HepG2 (cell line): ENCODE measurements at regions not wholly inside any gene's neighbourhood (a gene's known extent, or its start where the extent isn't known, plus 50 kb on each side); places are given as distances from the start of the nearest gene placed in this dataset.
A peak's percentile ranks its signal among the peaks of the same experiment; 100 is the strongest.

Experiments used
- ATAC-seq: fragments of 200-7000 bp; cut with Tn5 transposase; 3 replicates; pipeline ENCODE4 v1.9.1; 2020; ENCODE audit warnings: mild to moderate bottlenecking, moderate library complexity
- BruUV-seq: library from RNA; stranded (reverse); fragments of 400-500 nt; replicated peaks from 2 replicates; lab custom pipeline; 2021; lab: Mats Ljungman, UMichigan
- CTCF ChIA-PET: fragments of 300-600 bp; formaldehyde crosslinking; extraction: SDS; loops from one replicate; lab custom pipeline; 2021; ENCODE audit warnings: low total read pairs, inconsistent platforms, low intra/inter-chr PET ratio; lab: Yijun Ruan, JAX
- POLR2A ChIA-PET: fragments of 350-600 bp; sonication (Branson Sonifier 250); formaldehyde crosslinking; loops from one replicate; lab custom pipeline; 2020; ENCODE audit warnings: antibody characterized with exemption, inconsistent platforms; lab: Yijun Ruan, JAX
- DNase-seq: peaks from one replicate; pipeline ENCODE4 v3.0.0-alpha.2; 2015; ENCODE audit warnings: low spot score
- FAIRE-seq: peaks from 3 replicates; lab custom pipeline; 2011; peaks lifted over from hg19 to GRCh38; lab: Jason Lieb, UNC
- H2AFZ ChIP-seq: one replicate; pipeline ENCODE4 v1.6.1; 2011; ENCODE audit warnings: low read length, inconsistent platforms
- H3K27ac ChIP-seq: fragments of 300-600 bp; 3 replicates; pipeline ENCODE4 v1.8.0; 2011; ENCODE audit warnings: mixed run types, mild to moderate bottlenecking, mixed read lengths, low read length, inconsistent platforms; ENCODE audit not compliant: insufficient read depth; ENCODE audit errors: extremely low read length
- H3K27me3 ChIP-seq, 2 experiments: fragments of 200-600 bp in 1 of 2; 2 replicates in 1 of 2; 3 replicates in 1 of 2; pipeline versions ENCODE4 v1.6.0 to v1.8.0; 2011; ENCODE audit warnings: low read length in 2 of 2, mild to moderate bottlenecking in 2 of 2, moderate library complexity in 2 of 2, inconsistent platforms in 1 of 2; ENCODE audit not compliant: insufficient read depth in 2 of 2, control insufficient read depth in 1 of 2
- H3K36me3 ChIP-seq, 2 experiments: fragments of 200-600 bp in 1 of 2; replicated peaks in 1 of 2; 2 replicates in 1 of 2; 3 replicates in 1 of 2; pipeline versions ENCODE4 v1.5.1 to v1.8.0; 2011; ENCODE audit warnings: low read length in 2 of 2, inconsistent platforms in 1 of 2; ENCODE audit not compliant: insufficient read depth in 2 of 2, control insufficient read depth in 1 of 2
- H3K4me1 ChIP-seq: 2 replicates; pipeline ENCODE4 v1.5.1; 2012; ENCODE audit warnings: low read length, inconsistent platforms; ENCODE audit not compliant: insufficient read depth
- H3K4me2 ChIP-seq: 2 replicates; pipeline ENCODE4 v1.6.0; 2011; ENCODE audit warnings: low read depth, low read length, inconsistent platforms
- H3K4me3 ChIP-seq, 3 experiments: fragments of 200-600 bp in 1 of 3; sonication (generic), shearing (Covaris generic) in 1 of 3; replicated peaks in 1 of 3; 2 replicates each; pipeline ENCODE4 v1.5.1; 2011 to 2016; ENCODE audit warnings: low read length in 3 of 3, inconsistent platforms in 2 of 3, low read depth in 2 of 3, mild to moderate bottlenecking in 2 of 3, control low read depth in 1 of 3, mixed read lengths in 1 of 3; ENCODE audit not compliant: insufficient read depth in 1 of 3
- H3K79me2 ChIP-seq: one replicate; pipeline ENCODE4 v1.6.1; 2011; ENCODE audit warnings: low read length, inconsistent platforms; ENCODE audit not compliant: insufficient read depth
- H3K9ac ChIP-seq: 2 replicates; pipeline ENCODE4 v1.6.0; 2011; ENCODE audit warnings: mild to moderate bottlenecking, low read depth, low read length, inconsistent platforms; ENCODE audit not compliant: insufficient read depth
- H3K9me3 ChIP-seq: 2 replicates; pipeline ENCODE4 v1.5.1; 2012; ENCODE audit warnings: mild to moderate bottlenecking, low read length
- H4K20me1 ChIP-seq: 2 replicates; pipeline ENCODE4 v1.6.0; 2011; ENCODE audit warnings: inconsistent platforms, mild to moderate bottlenecking, low read length, moderate library complexity; ENCODE audit not compliant: insufficient read depth
- CENPT ChIP-seq: sonication (generic); formaldehyde crosslinking; IDR thresholded peaks from 2 replicates; pipeline ENCODE4 v1.8.0; 2022; ENCODE audit warnings: low read depth, mild to moderate bottlenecking, moderate library complexity, missing genetic modification reagents
- ERF ChIP-seq: IDR thresholded peaks from 2 replicates; pipeline ENCODE4 v1.6.1; 2018; ENCODE audit warnings: missing biosample characterization, missing genetic modification reagents
- FOSL2 ChIP-seq: sonication (generic); formaldehyde crosslinking; IDR thresholded peaks from 2 replicates; pipeline ENCODE4 v1.4.0; 2020; ENCODE audit warnings: missing genetic modification reagents
- FOXA1 ChIP-seq, 2 experiments: fragments of 450-650 bp in 1 of 2; sonication (generic) in 1 of 2; formaldehyde crosslinking in 1 of 2; IDR thresholded peaks; 2 replicates each; pipeline versions ENCODE4 v1.4.0 to v1.6.1; 2016 to 2020; ENCODE audit warnings: missing genetic modification reagents in 1 of 2
- FOXO1 ChIP-seq: sonication (generic); formaldehyde crosslinking; IDR thresholded peaks from 2 replicates; pipeline ENCODE4 v1.4.0; 2020; ENCODE audit warnings: missing genetic modification reagents
- IRF2 ChIP-seq: IDR thresholded peaks from 2 replicates; pipeline ENCODE4 v1.6.1; 2018; ENCODE audit warnings: missing genetic modification reagents, missing compliant biosample characterization
- MIXL1 ChIP-seq: IDR thresholded peaks from 2 replicates; pipeline ENCODE4 v1.6.1; 2016
- MTA1 ChIP-seq: sonication (generic); formaldehyde crosslinking; IDR thresholded peaks from 2 replicates; pipeline ENCODE4 v1.4.0; 2020; ENCODE audit warnings: missing genetic modification reagents, mild to moderate bottlenecking, borderline replicate concordance
- NR2C2 ChIP-seq: sonication (generic); formaldehyde crosslinking; IDR thresholded peaks from 2 replicates; pipeline ENCODE4 v1.4.0; 2020; ENCODE audit warnings: missing genetic modification reagents, mild to moderate bottlenecking, moderate library complexity, borderline replicate concordance
- PPARG ChIP-seq: conservative IDR thresholded peaks from 2 replicates; pipeline ENCODE4 v1.6.1; 2016; ENCODE audit warnings: missing biosample characterization, missing genetic modification reagents
- RAD21 ChIP-seq: fragments of 450-650 bp; formaldehyde crosslinking; IDR thresholded peaks from 2 replicates; pipeline ENCODE4 v1.5.0; 2020; ENCODE audit warnings: mild to moderate bottlenecking
- REPIN1 ChIP-seq: sonication (generic); formaldehyde crosslinking; IDR thresholded peaks from 2 replicates; pipeline ENCODE4 v1.8.0; 2022; ENCODE audit warnings: missing genetic modification reagents, low read depth, mild to moderate bottlenecking, borderline replicate concordance
- RXRB ChIP-seq: IDR thresholded peaks from 2 replicates; pipeline ENCODE4 v1.6.1; 2016; ENCODE audit warnings: borderline replicate concordance, missing genetic modification reagents, missing compliant biosample characterization
- STAG1 ChIP-seq: sonication (generic); formaldehyde crosslinking; IDR thresholded peaks from 2 replicates; pipeline ENCODE4 v1.4.0; 2020; ENCODE audit warnings: missing genetic modification reagents
- STAT5B ChIP-seq: sonication (generic); formaldehyde crosslinking; IDR thresholded peaks from 2 replicates; pipeline ENCODE4 v1.4.0; 2020; ENCODE audit warnings: missing genetic modification reagents
- XRCC5 ChIP-seq: fragments of 200-400 bp; formaldehyde crosslinking; optimal IDR thresholded peaks from 2 replicates; pipeline ENCODE3; 2017; ENCODE audit warnings: mild to moderate bottlenecking, low read length
- ZBTB20 ChIP-seq: sonication (generic); formaldehyde crosslinking; IDR thresholded peaks from 2 replicates; pipeline ENCODE4 v1.8.1; 2023; ENCODE audit warnings: missing genetic modification reagents, low read depth, mild to moderate bottlenecking, borderline replicate concordance
- ZFP36 ChIP-seq: fragments of 150-350 bp; IDR thresholded peaks from 2 replicates; pipeline ENCODE4 v1.6.1; 2018; ENCODE audit warnings: borderline replicate concordance, low read length, low read depth; ENCODE audit not compliant: partially characterized antibody
- ZNF792 ChIP-seq: IDR thresholded peaks from 2 replicates; pipeline ENCODE4 v1.6.1; 2016
- WGBS: methylation state at CpG from one replicate; pipeline ENCODE4 v1.1.6; 2017; ENCODE audit warnings: low lambda C conversion rate; 5-methylcytosine and 5-hydroxymethylcytosine counted together
- in situ Hi-C: cut with HindIII; loops from 2 replicates; pipeline ENCODE4 v1.10.0; 2017; ENCODE audit warnings: low pct_unique_long_range_greater_than_20kb; ENCODE audit not compliant: extremely low pct_ligation_motif_present
- intact Hi-C: fragments of 100-400 bp; cut with micrococcal nuclease; formaldehyde crosslinking; loops from one replicate; pipeline ENCODE4 v1.10.0; 2022; ENCODE audit not compliant: unreplicated experiment
- TF ChIP-seq, protein P1 (sequence below): sonication (generic); formaldehyde crosslinking; IDR thresholded peaks from 2 replicates; pipeline ENCODE4 v1.4.0; 2020; ENCODE audit warnings: missing genetic modification reagents
- TF ChIP-seq, protein P2 (sequence below): sonication (generic); formaldehyde crosslinking; IDR thresholded peaks from 2 replicates; pipeline ENCODE4 v1.5.0; 2020; ENCODE audit warnings: mild to moderate bottlenecking, missing genetic modification reagents, moderate library complexity
- TF ChIP-seq, protein P3 (sequence below): sonication (generic); formaldehyde crosslinking; IDR thresholded peaks from 2 replicates; pipeline ENCODE4 v1.5.0; 2020; ENCODE audit warnings: missing genetic modification reagents

DNA sequence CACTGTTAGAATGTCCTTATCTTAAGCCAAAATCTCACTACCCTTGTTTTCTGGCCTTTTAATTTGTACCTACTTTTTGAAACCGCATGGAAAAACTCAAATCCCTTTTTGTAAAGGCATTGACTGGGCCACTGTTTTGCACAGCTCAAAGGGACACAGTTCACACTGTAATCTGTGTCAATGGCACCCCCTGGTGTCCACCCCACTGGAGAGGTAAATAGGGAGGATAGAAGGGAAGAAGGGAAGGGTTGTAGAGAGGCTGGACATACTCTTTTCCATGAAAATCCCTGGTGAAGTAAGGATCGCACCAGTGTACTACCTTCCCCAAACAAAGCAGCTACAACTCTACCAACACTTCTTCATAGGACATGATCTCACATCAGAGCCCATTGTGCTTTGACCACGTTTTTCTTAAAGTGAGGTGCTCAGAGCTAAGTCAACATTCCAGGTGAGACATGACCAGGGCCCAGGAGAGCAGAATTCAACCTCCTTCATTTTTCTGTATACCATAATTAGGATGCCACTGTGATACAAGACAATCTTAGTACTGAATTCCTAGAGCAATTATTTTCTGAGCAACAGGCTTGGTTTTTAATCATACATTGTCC is 92.4 kb upstream of the RMDN2 start:
- no peaks in the 10 kb centered on the region for H3K79me2 ChIP-seq
- ChIA-PET CTCF (interaction anchor here (0.8 to 2.9 kb wide), 4 partner anchors 415 to 489 kb away, joined by 3 to 35 read pairs (median 13); no protein-coding TSS in a partner anchor), POLR2A (interaction anchor here (1.3 kb wide), 1 partner anchor 437 kb away, joined by 3 read pairs; no protein-coding TSS in a partner anchor)
- H3K4me3 ChIP-seq: no peak overlapping the region
- BruUV-seq: no TSS peak
- no peaks in the 10 kb centered on the region for H3K36me3 ChIP-seq
- peaks cover 0 to 13% of the 10 kb centered on the region in 2 experiments; a peak in 2 of 5 replicates for H3K27me3 ChIP-seq
- WGBS: 0% methylated on average over 3 of the region's 3 CpGs
- H3K4me2 ChIP-seq: no peak overlapping the region
- FAIRE-seq (peak; percentile 81), ATAC-seq (peak; percentile 99), DNase-seq (peak; percentile 73)
- in situ Hi-C loops (loop anchor here (5.0 kb wide), 1 partner anchor 435 kb away; no protein-coding TSS in a partner anchor), intact Hi-C loops (loop anchor here (1.0 kb wide), 5 partner anchors 186 to 442 kb away; no protein-coding TSS in a partner anchor)
- H4K20me1 ChIP-seq: no peaks in the 10 kb centered on the region
- H3K27ac ChIP-seq: no peak overlapping the region
- no peaks in the 10 kb centered on the region for H3K9me3 ChIP-seq
- no peak overlapping the region for H3K9ac ChIP-seq
- H2AFZ ChIP-seq: no peak overlapping the region
- H3K4me1 ChIP-seq: peaks cover 7% of the 10 kb centered on the region
- TF ChIP-seq MIXL1 (CRISPR knock-in tag): peak; percentile 54; the same call in 1 of the 2 replicates
- peak; percentile 35; the same call in 1 of the 2 replicates for TF ChIP-seq RXRB (CRISPR knock-in tag)
- TF ChIP-seq, protein P1, sequence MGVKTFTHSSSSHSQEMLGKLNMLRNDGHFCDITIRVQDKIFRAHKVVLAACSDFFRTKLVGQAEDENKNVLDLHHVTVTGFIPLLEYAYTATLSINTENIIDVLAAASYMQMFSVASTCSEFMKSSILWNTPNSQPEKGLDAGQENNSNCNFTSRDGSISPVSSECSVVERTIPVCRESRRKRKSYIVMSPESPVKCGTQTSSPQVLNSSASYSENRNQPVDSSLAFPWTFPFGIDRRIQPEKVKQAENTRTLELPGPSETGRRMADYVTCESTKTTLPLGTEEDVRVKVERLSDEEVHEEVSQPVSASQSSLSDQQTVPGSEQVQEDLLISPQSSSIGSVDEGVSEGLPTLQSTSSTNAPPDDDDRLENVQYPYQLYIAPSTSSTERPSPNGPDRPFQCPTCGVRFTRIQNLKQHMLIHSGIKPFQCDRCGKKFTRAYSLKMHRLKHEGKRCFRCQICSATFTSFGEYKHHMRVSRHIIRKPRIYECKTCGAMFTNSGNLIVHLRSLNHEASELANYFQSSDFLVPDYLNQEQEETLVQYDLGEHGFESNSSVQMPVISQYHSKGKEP: 0 out of 2 replicates have a peak, but pooled peaks have one; percentile 35
- peak; percentile 49; the same call in 1 of the 2 replicates for TF ChIP-seq ERF (CRISPR knock-in tag)
- TF ChIP-seq FOXO1 (CRISPR knock-in tag): peak; percentile 70; the same call in 1 of the 2 replicates
- 0 out of 2 replicates have a peak, but pooled peaks have one; percentile 40 for TF ChIP-seq ZBTB20 (CRISPR knock-in tag)
- no peak for TF ChIP-seq FOXA1 (IDR thresholded peaks at IDR 0.05)
- TF ChIP-seq FOXA1 (CRISPR knock-in tag; IDR thresholded peaks at IDR 0.05): peak; percentile 85
- 0 out of 2 replicates have a peak, but pooled peaks have one; percentile 27 for TF ChIP-seq PPARG (CRISPR knock-in tag)
- peak; percentile 75 for TF ChIP-seq XRCC5
- no peak for TF ChIP-seq IRF2 (CRISPR knock-in tag)
- TF ChIP-seq NR2C2 (CRISPR knock-in tag): no peak
- no peak for TF ChIP-seq STAT5B (CRISPR knock-in tag)
- TF ChIP-seq, protein P2, sequence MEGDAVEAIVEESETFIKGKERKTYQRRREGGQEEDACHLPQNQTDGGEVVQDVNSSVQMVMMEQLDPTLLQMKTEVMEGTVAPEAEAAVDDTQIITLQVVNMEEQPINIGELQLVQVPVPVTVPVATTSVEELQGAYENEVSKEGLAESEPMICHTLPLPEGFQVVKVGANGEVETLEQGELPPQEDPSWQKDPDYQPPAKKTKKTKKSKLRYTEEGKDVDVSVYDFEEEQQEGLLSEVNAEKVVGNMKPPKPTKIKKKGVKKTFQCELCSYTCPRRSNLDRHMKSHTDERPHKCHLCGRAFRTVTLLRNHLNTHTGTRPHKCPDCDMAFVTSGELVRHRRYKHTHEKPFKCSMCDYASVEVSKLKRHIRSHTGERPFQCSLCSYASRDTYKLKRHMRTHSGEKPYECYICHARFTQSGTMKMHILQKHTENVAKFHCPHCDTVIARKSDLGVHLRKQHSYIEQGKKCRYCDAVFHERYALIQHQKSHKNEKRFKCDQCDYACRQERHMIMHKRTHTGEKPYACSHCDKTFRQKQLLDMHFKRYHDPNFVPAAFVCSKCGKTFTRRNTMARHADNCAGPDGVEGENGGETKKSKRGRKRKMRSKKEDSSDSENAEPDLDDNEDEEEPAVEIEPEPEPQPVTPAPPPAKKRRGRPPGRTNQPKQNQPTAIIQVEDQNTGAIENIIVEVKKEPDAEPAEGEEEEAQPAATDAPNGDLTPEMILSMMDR (CRISPR knock-in tag): peak; percentile 93
- 0 out of 2 replicates have a peak, but pooled peaks have one; percentile 33 for TF ChIP-seq REPIN1 (CRISPR knock-in tag)
- TF ChIP-seq ZFP36: peak; percentile 58
- 0 out of 2 replicates have a peak, but pooled peaks have one; percentile 13 for TF ChIP-seq FOSL2 (CRISPR knock-in tag)
- TF ChIP-seq MTA1 (CRISPR knock-in tag): no peak
- TF ChIP-seq CENPT (CRISPR knock-in tag): no peak
- peak; percentile 93 for TF ChIP-seq STAG1 (CRISPR knock-in tag)
- TF ChIP-seq RAD21 (CRISPR knock-in tag): peak; percentile 78
- TF ChIP-seq, protein P3, sequence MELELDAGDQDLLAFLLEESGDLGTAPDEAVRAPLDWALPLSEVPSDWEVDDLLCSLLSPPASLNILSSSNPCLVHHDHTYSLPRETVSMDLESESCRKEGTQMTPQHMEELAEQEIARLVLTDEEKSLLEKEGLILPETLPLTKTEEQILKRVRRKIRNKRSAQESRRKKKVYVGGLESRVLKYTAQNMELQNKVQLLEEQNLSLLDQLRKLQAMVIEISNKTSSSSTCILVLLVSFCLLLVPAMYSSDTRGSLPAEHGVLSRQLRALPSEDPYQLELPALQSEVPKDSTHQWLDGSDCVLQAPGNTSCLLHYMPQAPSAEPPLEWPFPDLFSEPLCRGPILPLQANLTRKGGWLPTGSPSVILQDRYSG (CRISPR knock-in tag): no peak
- peak; percentile 55; the same call in 1 of the 2 replicates for TF ChIP-seq ZNF792 (CRISPR knock-in tag)
